ENCODE measurements at regions not wholly inside any gene's neighbourhood (a gene's known extent, or its start where the extent isn't known, plus 50 kb on each side); places are given as distances from the start of the nearest gene placed in this dataset.

DNA sequence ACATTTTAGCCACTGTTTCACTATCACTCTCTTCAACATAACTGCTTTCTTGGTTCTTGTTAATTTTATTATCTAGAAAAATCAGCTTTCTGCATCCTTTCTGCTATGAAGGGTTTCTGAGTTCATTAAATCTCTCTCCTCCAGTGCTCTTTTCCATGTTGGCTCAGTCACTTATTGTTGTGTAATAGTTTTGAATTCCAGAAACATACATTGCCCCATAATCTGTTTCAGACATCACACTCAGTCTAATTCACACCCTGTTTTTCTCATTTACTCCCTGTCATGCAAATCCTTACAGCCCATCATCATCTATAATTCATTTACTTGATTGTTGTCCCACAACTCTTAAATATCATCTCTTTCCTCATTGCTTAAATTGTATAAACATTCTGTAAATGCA is 176.1 kb upstream of the CDH12 start:
- Histone ChIP-seq H3K36me3 (ENCODE audit: low read depth) (no peaks in the 10 kb centered on the region), H2AFZ (no peak overlapping the region), H3K9me3 (ENCODE audit: insufficient read depth, low read depth) (no peaks in the 10 kb centered on the region), H3K9me2 (ENCODE audit: insufficient read depth) (no peaks in the 10 kb centered on the region), H3K4me3 (no peak overlapping the region), H3F3A (ENCODE audit: insufficient read depth, low read depth) (no peaks in the 10 kb centered on the region), H3K4me2 (no peak overlapping the region), H3K27ac (no peak overlapping the region), H3K79me2 (ENCODE audit: low read depth) (no peaks in the 10 kb centered on the region), H4K20me1 (ENCODE audit: insufficient read depth) (no peaks in the 10 kb centered on the region), H3K4me1 (replicated peaks; ENCODE audit: insufficient read depth) (no peaks in the 10 kb centered on the region), H3K27me3 (ENCODE audit: insufficient read depth, low read depth) (no peaks in the 10 kb centered on the region)
- BruUV-seq (replicated peaks), result no TSS peak
- ChIA-PET CTCF (interaction anchor here (0.7 kb wide), 1 partner anchor 149 kb away, joined by 3 read pairs; no protein-coding TSS in a partner anchor), POLR2A (ENCODE audit: unreplicated experiment) (no interaction called here)
- intact Hi-C loops (cut with micrococcal nuclease; ENCODE audit: unreplicated experiment), result no loop called here
- DNase-seq, result no peak
- TF ChIP-seq, protein P1, sequence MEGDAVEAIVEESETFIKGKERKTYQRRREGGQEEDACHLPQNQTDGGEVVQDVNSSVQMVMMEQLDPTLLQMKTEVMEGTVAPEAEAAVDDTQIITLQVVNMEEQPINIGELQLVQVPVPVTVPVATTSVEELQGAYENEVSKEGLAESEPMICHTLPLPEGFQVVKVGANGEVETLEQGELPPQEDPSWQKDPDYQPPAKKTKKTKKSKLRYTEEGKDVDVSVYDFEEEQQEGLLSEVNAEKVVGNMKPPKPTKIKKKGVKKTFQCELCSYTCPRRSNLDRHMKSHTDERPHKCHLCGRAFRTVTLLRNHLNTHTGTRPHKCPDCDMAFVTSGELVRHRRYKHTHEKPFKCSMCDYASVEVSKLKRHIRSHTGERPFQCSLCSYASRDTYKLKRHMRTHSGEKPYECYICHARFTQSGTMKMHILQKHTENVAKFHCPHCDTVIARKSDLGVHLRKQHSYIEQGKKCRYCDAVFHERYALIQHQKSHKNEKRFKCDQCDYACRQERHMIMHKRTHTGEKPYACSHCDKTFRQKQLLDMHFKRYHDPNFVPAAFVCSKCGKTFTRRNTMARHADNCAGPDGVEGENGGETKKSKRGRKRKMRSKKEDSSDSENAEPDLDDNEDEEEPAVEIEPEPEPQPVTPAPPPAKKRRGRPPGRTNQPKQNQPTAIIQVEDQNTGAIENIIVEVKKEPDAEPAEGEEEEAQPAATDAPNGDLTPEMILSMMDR (conservative IDR thresholded peaks at IDR 0.05), result no peak
- no peak for TF ChIP-seq EZH2 (IDR thresholded peaks at IDR 0.05; ENCODE audit: low read depth)

DNA sequence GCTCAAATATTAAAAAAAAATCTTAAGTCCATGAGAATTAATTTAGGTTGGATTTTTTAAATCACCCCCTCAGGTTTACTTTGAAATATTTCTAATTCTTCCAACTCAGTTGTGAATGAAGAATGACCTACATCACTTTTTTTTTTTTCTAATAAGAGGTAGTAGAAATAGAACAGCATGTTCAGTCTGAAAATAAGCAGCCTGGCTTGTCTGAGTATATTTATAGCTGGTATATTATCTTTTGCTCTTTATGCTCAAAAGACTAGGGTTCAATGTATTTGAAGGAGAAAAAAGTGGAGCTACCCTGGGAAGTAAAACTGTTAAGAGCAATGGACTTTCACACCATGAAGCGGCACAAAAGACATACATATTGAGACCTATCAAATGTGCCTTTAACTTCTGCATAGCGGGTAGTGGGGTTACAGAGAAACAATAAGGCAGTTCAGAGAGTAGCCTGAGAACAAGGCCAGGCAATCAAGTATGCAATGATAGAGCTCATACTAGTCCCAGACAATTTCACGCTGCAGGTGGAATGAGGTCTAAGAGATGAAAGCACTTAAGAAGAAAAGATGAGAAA is 175.4 kb upstream of the CDH12 start:
- H3F3A ChIP-seq (ENCODE audit: insufficient read depth, low read depth), result no peaks in the 10 kb centered on the region
- H3K9me2 ChIP-seq (ENCODE audit: insufficient read depth), result no peaks in the 10 kb centered on the region
- ChIA-PET POLR2A (ENCODE audit: unreplicated experiment) (no interaction called here), CTCF (no interaction called here)
- no peak overlapping the region for H3K4me3 ChIP-seq
- intact Hi-C loops (cut with micrococcal nuclease; ENCODE audit: unreplicated experiment), result no loop called here
- H3K36me3 ChIP-seq (ENCODE audit: low read depth), result no peaks in the 10 kb centered on the region
- no peak overlapping the region for H3K27ac ChIP-seq
- no peaks in the 10 kb centered on the region for H3K27me3 ChIP-seq (ENCODE audit: insufficient read depth, low read depth)
- no peak for DNase-seq
- H4K20me1 ChIP-seq (ENCODE audit: insufficient read depth), result no peaks in the 10 kb centered on the region
- no peak overlapping the region for H3K4me2 ChIP-seq
- no peaks in the 10 kb centered on the region for H3K4me1 ChIP-seq (replicated peaks; ENCODE audit: insufficient read depth)
- H3K79me2 ChIP-seq (ENCODE audit: low read depth), result no peaks in the 10 kb centered on the region
- TF ChIP-seq, protein P1 (conservative IDR thresholded peaks at IDR 0.05), result no peak
- TF ChIP-seq EZH2 (IDR thresholded peaks at IDR 0.05; ENCODE audit: low read depth), result no peak
- H3K9me3 ChIP-seq (ENCODE audit: insufficient read depth, low read depth), result no peaks in the 10 kb centered on the region
- H2AFZ ChIP-seq, result no peak overlapping the region
- BruUV-seq (replicated peaks), result no TSS peak

- POLR2A ChIA-PET (ENCODE audit: unreplicated experiment), result no interaction called here
- Histone ChIP-seq H4K20me1 (ENCODE audit: insufficient read depth) (no peaks in the 10 kb centered on the region), H3K27ac (no peak overlapping the region), H3F3A (ENCODE audit: insufficient read depth, low read depth) (no peaks in the 10 kb centered on the region), H3K9me3 (ENCODE audit: insufficient read depth, low read depth) (no peaks in the 10 kb centered on the region), H2AFZ (no peak overlapping the region), H3K4me1 (replicated peaks; ENCODE audit: insufficient read depth) (no peaks in the 10 kb centered on the region), H3K4me3 (no peak overlapping the region), H3K4me2 (no peak overlapping the region), H3K36me3 (ENCODE audit: low read depth) (no peaks in the 10 kb centered on the region), H3K27me3 (ENCODE audit: insufficient read depth, low read depth) (no peaks in the 10 kb centered on the region), H3K79me2 (ENCODE audit: low read depth) (no peaks in the 10 kb centered on the region), H3K9me2 (ENCODE audit: insufficient read depth) (no peaks in the 10 kb centered on the region)
- BruUV-seq (replicated peaks), result no TSS peak
- CTCF ChIA-PET, result no interaction called here
- TF ChIP-seq EZH2 (IDR thresholded peaks at IDR 0.05; ENCODE audit: low read depth), result no peak
- TF ChIP-seq, protein P1 (conservative IDR thresholded peaks at IDR 0.05), result no peak
- intact Hi-C loops (cut with micrococcal nuclease; ENCODE audit: unreplicated experiment), result no loop called here
- DNase-seq, result no peak
Observed at GRCh38 chr5:23027830-23028229, 174.7 kb upstream of the CDH12 start.

All from PC-9 (cell line).